CD4-positive, alpha-beta T cell treated with Interleukin-21 for 1 hour (primary cell): ENCODE measurements at regions not wholly inside any gene's neighbourhood (a gene's known extent, or its start where the extent isn't known, plus 50 kb on each side); places are given as distances from the start of the nearest gene placed in this dataset.

Source experiments
- DNase-seq: peaks from one replicate; pipeline ENCODE4 v3.0.0-alpha.2; 2020

- no peak for DNase-seq
Measured at GRCh38 chr3:193970773-193971206, 165.2 kb upstream of the HES1 start.

GRCh38 chr3:193971261-193971751 lies 164.6 kb upstream of the HES1 start:
- DNase-seq, result peak; percentile 4

GRCh38 chr3:193971966-193972365 lies 164.0 kb upstream of the HES1 start:
- no peak for DNase-seq

- DNase-seq, result no peak
Measured at GRCh38 chr3:193972832-193973231, 163.1 kb upstream of the HES1 start.

- no peak for DNase-seq
Measured at GRCh38 chr3:193974191-193974652, 161.7 kb upstream of the HES1 start.

- no peak for DNase-seq
Measured at GRCh38 chr3:193974671-193975535, 161.0 kb upstream of the HES1 start.

- no peak for DNase-seq
Measured at GRCh38 chr3:193977622-193978021, 158.3 kb upstream of the HES1 start.

GRCh38 chr3:193978030-193978429 lies 157.9 kb upstream of the HES1 start:
- no peak for DNase-seq

- no peak for DNase-seq
Measured at GRCh38 chr3:193978486-193978885, 157.5 kb upstream of the HES1 start.

GRCh38 chr3:193980326-193980725 lies 155.6 kb upstream of the HES1 start:
- DNase-seq, result no peak

- no peak for DNase-seq
Measured at GRCh38 chr3:193980905-193981304, 155.0 kb upstream of the HES1 start.

GRCh38 chr3:193981504-193981903 lies 154.4 kb upstream of the HES1 start:
- DNase-seq, result no peak

- no peak for DNase-seq
Measured at GRCh38 chr3:193982258-193982659, 153.7 kb upstream of the HES1 start.

GRCh38 chr3:193983846-193984818 lies 151.8 kb upstream of the HES1 start:
- DNase-seq, result no peak

GRCh38 chr3:193984876-193985275 lies 151.1 kb upstream of the HES1 start:
- no peak for DNase-seq

- no peak for DNase-seq
Measured at GRCh38 chr3:193987186-193987585, 148.8 kb upstream of the HES1 start.

- DNase-seq, result no peak
Measured at GRCh38 chr3:193989186-193989585, 146.8 kb upstream of the HES1 start.

GRCh38 chr3:193991666-193992424 lies 144.1 kb upstream of the HES1 start:
- DNase-seq, result no peak

- no peak for DNase-seq
Measured at GRCh38 chr3:193992425-193993037, 143.4 kb upstream of the HES1 start.

- no peak for DNase-seq
Measured at GRCh38 chr3:193996221-193996620, 139.7 kb upstream of the HES1 start.

- DNase-seq, result no peak
Measured at GRCh38 chr3:193996641-193997089, 139.3 kb upstream of the HES1 start.
